ENCODE measurements at regions not wholly inside any gene's neighbourhood (a gene's known extent, or its start where the extent isn't known, plus 50 kb on each side); places are given as distances from the start of the nearest gene placed in this dataset.

GRCh38 chr7:22554184-22554583, 54.2 kb upstream of the STEAP1B start (continued):
- TF ChIP-seq SMAD4 (CRISPR knock-in tag; IDR thresholded peaks at IDR 0.05) = no peak
- TF ChIP-seq ZNF138 (CRISPR knock-in tag; conservative IDR thresholded peaks at IDR 0.05) = no peak
- no peak for TF ChIP-seq KAT7 (CRISPR knock-in tag; IDR thresholded peaks at IDR 0.05; ENCODE audit: borderline replicate concordance)
- no peak for TF ChIP-seq ZNF396 (CRISPR knock-in tag; IDR thresholded peaks at IDR 0.05; ENCODE audit: borderline replicate concordance)
- no peak for TF ChIP-seq ZNF512 (CRISPR knock-in tag; IDR thresholded peaks at IDR 0.05; ENCODE audit: borderline replicate concordance)
- no peak for TF ChIP-seq ZNF121 (CRISPR knock-in tag; IDR thresholded peaks at IDR 0.05)
- TF ChIP-seq MAX (CRISPR knock-in tag; IDR thresholded peaks at IDR 0.05) = no peak
- TF ChIP-seq OVOL2 (CRISPR knock-in tag; IDR thresholded peaks at IDR 0.05; ENCODE audit: borderline replicate concordance) = no peak
- no peak for TF ChIP-seq GRHL2 (CRISPR knock-in tag; IDR thresholded peaks at IDR 0.05; ENCODE audit: insufficient replicate concordance, severe bottlenecking)
- TF ChIP-seq EMX1 (CRISPR knock-in tag; IDR thresholded peaks at IDR 0.05) = no peak
- no peak for TF ChIP-seq PRDM15 (CRISPR knock-in tag; IDR thresholded peaks at IDR 0.05)
- no peak for TF ChIP-seq ERG (CRISPR knock-in tag; IDR thresholded peaks at IDR 0.05)
- no peak for TF ChIP-seq FOXP1 (CRISPR knock-in tag; IDR thresholded peaks at IDR 0.05; ENCODE audit: borderline replicate concordance)

- Mint-ChIP-seq H3K4me1 (peaks cover 25% of the 10 kb centered on the region), H3K4me3 (no peak overlapping the region), H3K27me3 (ENCODE audit: low read depth) (peaks cover 4% of the 10 kb centered on the region; the same call in 1 of the 2 replicates), H3K27ac (no peak overlapping the region), H3K36me3 (no peaks in the 10 kb centered on the region), H3K9me3 (no peaks in the 10 kb centered on the region; the same call in 1 of the 2 replicates)
- CTCF ChIA-PET = no interaction called here
- no peak for DNase-seq (ENCODE audit: low spot score)
- TF ChIP-seq GABPB1 (CRISPR knock-in tag; IDR thresholded peaks at IDR 0.05) (no peak), IRF2 (CRISPR knock-in tag; IDR thresholded peaks at IDR 0.05; ENCODE audit: borderline replicate concordance, low read depth) (no peak), FOXK1 (CRISPR knock-in tag; IDR thresholded peaks at IDR 0.05) (no peak), JUN (CRISPR knock-in tag; IDR thresholded peaks at IDR 0.05) (no peak), KAT7 (CRISPR knock-in tag; IDR thresholded peaks at IDR 0.05; ENCODE audit: borderline replicate concordance) (no peak), CREM (CRISPR knock-in tag; IDR thresholded peaks at IDR 0.05) (no peak), USF1 (CRISPR knock-in tag; IDR thresholded peaks at IDR 0.05) (no peak), HMGA2 (CRISPR knock-in tag; IDR thresholded peaks at IDR 0.05) (no peak), FOXJ3 (CRISPR knock-in tag; IDR thresholded peaks at IDR 0.05; ENCODE audit: borderline replicate concordance) (no peak), E2F1 (CRISPR knock-in tag; IDR thresholded peaks at IDR 0.05) (no peak), ZBTB43 (CRISPR knock-in tag; IDR thresholded peaks at IDR 0.05) (no peak), JAZF1 (CRISPR knock-in tag; IDR thresholded peaks at IDR 0.05) (no peak), ZNF121 (CRISPR knock-in tag; IDR thresholded peaks at IDR 0.05) (no peak), ZNF416 (CRISPR knock-in tag; IDR thresholded peaks at IDR 0.05) (no peak), ZNF219 (CRISPR knock-in tag; IDR thresholded peaks at IDR 0.05; ENCODE audit: borderline replicate concordance) (no peak)
- no peak for ATAC-seq
- POLR2A ChIA-PET = no interaction called here
These were observed 52.0 kb upstream of the STEAP1B start for GRCh38 chr7:22551768-22552513.

Measured in WTC11 (cell line).